Heart right ventricle (tissue), 16 donors: ENCODE measurements at regions not wholly inside any gene's neighbourhood (a gene's known extent, or its start where the extent isn't known, plus 50 kb on each side); places are given as distances from the start of the nearest gene placed in this dataset.

Source experiments
- ATAC-seq, 8 donors: fragments of 200-7000 bp; cut with Tn5 transposase; one replicate each; pipeline ENCODE4 v1.9.1; 2020; ENCODE audit warnings: mild to moderate bottlenecking in 8 of 8, moderate library complexity in 8 of 8, moderate number of reproducible peaks in 1 of 8
- DNase-seq, 2 donors: peaks; one replicate each; pipeline ENCODE4 v3.0.0-alpha.2; 2020
- H3K27ac ChIP-seq, 10 donors: fragments of 200-600 bp; sonication (generic) in 2 of 10; one replicate each; pipeline versions ENCODE4 v1.5.0 to v1.8.0; 2020 to 2022; ENCODE audit warnings: mild to moderate bottlenecking in 3 of 10
- H3K27me3 ChIP-seq, 7 donors: fragments of 200-600 bp; one replicate each; pipeline ENCODE4 v1.8.0; 2021 to 2022; ENCODE audit warnings: mild to moderate bottlenecking in 2 of 7
- H3K36me3 ChIP-seq, 9 donors: fragments of 200-600 bp; sonication (generic) in 1 of 9; one replicate each; pipeline versions ENCODE4 v1.5.0 to v1.8.0; 2020 to 2022; ENCODE audit warnings: mild to moderate bottlenecking in 2 of 9
- H3K4me1 ChIP-seq, 9 donors: fragments of 200-600 bp; sonication (generic) in 1 of 9; one replicate each; pipeline versions ENCODE4 v1.5.0 to v1.8.0; 2020 to 2022; ENCODE audit warnings: mild to moderate bottlenecking in 4 of 9
- H3K4me3 ChIP-seq, 10 donors: fragments of 200-600 bp; sonication (generic) in 2 of 10; one replicate each; pipeline versions ENCODE4 v1.5.0 to v1.8.0; 2020 to 2022; ENCODE audit warnings: mild to moderate bottlenecking in 7 of 10, moderate library complexity in 2 of 10
- H3K9me3 ChIP-seq, 11 donors: fragments of 200-600 bp in 10 of 11; sonication (generic) in 2 of 11; one replicate each; pipeline versions ENCODE4 v1.5.0 to v1.8.0; 2013 to 2022; ENCODE audit warnings: mild to moderate bottlenecking in 2 of 11, control low read depth in 1 of 11, moderate library complexity in 1 of 11
- CTCF ChIP-seq, 9 donors: fragments of 200-600 bp; sonication (generic) in 2 of 9; IDR thresholded peaks; one replicate each; pipeline versions ENCODE4 v1.5.0 to v1.8.0; 2021 to 2022; ENCODE audit warnings: antibody characterized with exemption in 9 of 9, mild to moderate bottlenecking in 5 of 9, moderate library complexity in 1 of 9
- WGBS, 2 donors: extraction: QIAGEN DNeasy Blood & Tissue Kit; methylation state at CpG; one replicate each; pipeline ENCODE4 v1.1.7; 2013; ENCODE audit warnings: inconsistent platforms in 1 of 2; 5-methylcytosine and 5-hydroxymethylcytosine counted together
- intact Hi-C, 10 donors: fragments of 100-400 bp; cut with DNase I; formaldehyde crosslinking; loops; one replicate each; pipeline versions ENCODE4 v1.11.1 to v1.14.2; 2022
- donor health status: Arrhythmogenic right ventricular cardiomyopathy.
- donor health status: ischemic (EF 13 %, LVEDD 7.1; RV severe dilation, severe dysfunction).
- donor health status: healthy with polysubstance abuse.
- donor health status: DM: no; HTN: yes; CAD: no.
- donor health status: DM: no; HTN: no; CAD: no.
- donor health status: ischemic (EF 25% LVEDD 6.9; RV normal size, moderate dysfunction).
- donor health status: ischemic (EF 25% LVEDD 5.7; RV mildly dilated, moderate dysfunction).
- donor health status: healthy.
- donor health status: DM: yes; HTN: yes; CAD: no.
- donor health status: Ischemic cardiomyopathy.
- donor health status: ischemic (EF 35%, LVEDD 5.7; RV mildly dilated, moderate dysfunction).
- donor health status: nonischemic (EF 11% LVEDD 7.7; RV severe dilation, severe dysfunction).
- donor health status: DM: yes; HTN: yes; CAD: no.
- donor health status: PGD.
- donor health status: ischemic (EF 29% LVEDD 5.4; RV normal size, mild dysfunction).
- donor health status: nonischemic (EF 23%, LVEDD 6.1; RV moderate dilation, normal function).

- Histone ChIP-seq H3K27ac (no peak overlapping the region), H3K9me3 (peaks cover 0 to 17% (median 12%) of the 10 kb centered on the region in 11 donors), H3K36me3 (no peaks in the 10 kb centered on the region), H3K4me1 (no peaks in the 10 kb centered on the region), H3K27me3 (no peaks in the 10 kb centered on the region), H3K4me3 (no peak overlapping the region)
- no peak for TF ChIP-seq CTCF (IDR thresholded peaks at IDR 0.05)
- intact Hi-C loops = no loop called here
- DNase-seq = no peak
- WGBS, 2 donors = 94 to 97% methylated on average over 2 of the region's 2 CpGs
- no peak for ATAC-seq
Observed at GRCh38 chr11:115803073-115803740, 299.0 kb upstream of the CADM1 start.

GRCh38 chr11:115802641-115803040 is 298.4 kb upstream of the CADM1 start:
- WGBS, 2 donors = 89 to 96% methylated on average over 3 of the region's 3 CpGs

GRCh38 chr11:115792903-115793302 is 288.7 kb upstream of the CADM1 start:
- ATAC-seq (peak in 4 of 8 donors; percentile 37 to 69 (median 56)), DNase-seq (no peak)
- Histone ChIP-seq H3K9me3 (peaks cover 0 to 11% (median 0%) of the 10 kb centered on the region in 11 donors), H3K4me1 (peaks cover 0 to 3% (median 0%) of the 10 kb centered on the region in 9 donors), H3K36me3 (no peaks in the 10 kb centered on the region), H3K27me3 (peaks cover 0 to 6% (median 0%) of the 10 kb centered on the region in 7 donors), H3K4me3 (no peak overlapping the region), H3K27ac (no peak overlapping the region)
- intact Hi-C loops = loop anchor here in 1 of 10 donors (10.0 kb wide), 1 partner anchor 102 kb away; no protein-coding TSS in a partner anchor
- 64 to 69% methylated on average over 6 of the region's 6 CpGs for WGBS, 2 donors
- TF ChIP-seq CTCF (IDR thresholded peaks at IDR 0.05) = no peak

More at GRCh38 chr11:115802641-115803040, 298.4 kb upstream of the CADM1 start:
- Histone ChIP-seq H3K27ac (no peak overlapping the region), H3K36me3 (no peaks in the 10 kb centered on the region), H3K27me3 (peaks cover 0 to under 1% (median 0%) of the 10 kb centered on the region in 7 donors), H3K9me3 (peaks cover 0 to 11% (median 6%) of the 10 kb centered on the region in 11 donors), H3K4me1 (no peaks in the 10 kb centered on the region), H3K4me3 (no peak overlapping the region)
- TF ChIP-seq CTCF (IDR thresholded peaks at IDR 0.05) = no peak
- ATAC-seq (no peak), DNase-seq (no peak)
- intact Hi-C loops = no loop called here

- 58 to 67% methylated on average over 5 of the region's 5 CpGs for WGBS, 2 donors
- Histone ChIP-seq H3K27me3 (no peaks in the 10 kb centered on the region), H3K27ac (no peak overlapping the region), H3K9me3 (peaks cover 0 to 16% (median 2%) of the 10 kb centered on the region in 11 donors), H3K36me3 (no peaks in the 10 kb centered on the region), H3K4me3 (no peak overlapping the region), H3K4me1 (peaks cover 0 to 21% (median 16%) of the 10 kb centered on the region in 9 donors)
- TF ChIP-seq CTCF (IDR thresholded peaks at IDR 0.05) = no peak
- ATAC-seq (peak in 1 of 8 donors; percentile 62), DNase-seq (no peak)
- intact Hi-C loops = no loop called here
Observed at GRCh38 chr11:115787302-115787701, 283.1 kb upstream of the CADM1 start.
